H1 (cell line): ENCODE measurements at regions not wholly inside any gene's neighbourhood (a gene's known extent, or its start where the extent isn't known, plus 50 kb on each side); places are given as distances from the start of the nearest gene placed in this dataset.
A peak's percentile ranks its signal among the peaks of the same experiment; 100 is the strongest.
"Not testable (repeated sequence)": the region's sequence is repeated elsewhere in the genome, so short reads cannot be mapped to it uniquely, and the experiment has no call there.

Source experiments
- CTCF ChIA-PET: fragments of 300-600 bp; sonication (Branson Sonifier 250); formaldehyde crosslinking; loops from one replicate; lab custom pipeline; 2021; ENCODE audit not compliant: partially characterized antibody; lab: Charles Lee
- POLR2A ChIA-PET: fragments of 300-600 bp; sonication (Branson Sonifier 250); formaldehyde crosslinking; loops from one replicate; lab custom pipeline; 2021; ENCODE audit warnings: inconsistent platforms; ENCODE audit not compliant: partially characterized antibody; lab: Charles Lee
- DNase-seq, 2 experiments: peaks; one replicate each; pipeline versions ENCODE4 v3.0.0 to v3.0.0-alpha.2; 2010 to 2022; ENCODE audit warnings: low spot score in 2 of 2, low read depth in 1 of 2, mixed read lengths in 1 of 2
- FAIRE-seq: peaks from 2 replicates; lab custom pipeline; 2011; peaks lifted over from hg19 to GRCh38; lab: Jason Lieb, UNC
- H2AFZ ChIP-seq: 2 replicates; pipeline ENCODE4 v1.8.1; 2012; ENCODE audit warnings: low read length, inconsistent platforms
- H2AK5ac ChIP-seq: 2 replicates; pipeline ENCODE4 v1.6.1; 2013; ENCODE audit warnings: low read depth, low read length
- H2BK120ac ChIP-seq: replicated peaks from 2 replicates; pipeline ENCODE3; 2013; ENCODE audit warnings: low read depth, low read length, inconsistent platforms
- H2BK12ac ChIP-seq: 2 replicates; pipeline ENCODE4 v1.6.1; 2013; ENCODE audit warnings: low read depth, low read length
- H2BK15ac ChIP-seq: 2 replicates; pipeline ENCODE4 v1.6.1; 2013; ENCODE audit warnings: low read length
- H2BK20ac ChIP-seq: 2 replicates; pipeline ENCODE4 v1.6.1; 2013; ENCODE audit warnings: low read length
- H2BK5ac ChIP-seq: 2 replicates; pipeline ENCODE4 v1.6.1; 2013; ENCODE audit warnings: low read depth, low read length
- H3K14ac ChIP-seq: 2 replicates; pipeline ENCODE4 v1.6.1; 2013; ENCODE audit warnings: inconsistent platforms; ENCODE audit not compliant: insufficient read length
- H3K18ac ChIP-seq: 2 replicates; pipeline ENCODE4 v1.6.1; 2013; ENCODE audit warnings: low read length; ENCODE audit errors: extremely low read depth
- H3K23ac ChIP-seq: 2 replicates; pipeline ENCODE4 v1.6.1; 2013; ENCODE audit warnings: inconsistent platforms; ENCODE audit not compliant: insufficient read length
- H3K23me2 ChIP-seq: 2 replicates; pipeline ENCODE4 v1.6.1; 2013; ENCODE audit warnings: low read depth, low read length
- H3K27ac ChIP-seq: 2 replicates; pipeline ENCODE4 v1.6.1; 2011; ENCODE audit warnings: low read depth, low read length, inconsistent platforms
- H3K27me3 ChIP-seq, 4 experiments: replicated peaks in 1 of 4; 1 replicate in 1 of 4; 2 replicates in 3 of 4; pipeline versions ENCODE4 v1.6.1 to v1.8.1; 2011 to 2013; ENCODE audit warnings: low read length in 3 of 4, mild to moderate bottlenecking in 3 of 4, inconsistent platforms in 2 of 4, mixed read lengths in 2 of 4, moderate library complexity in 1 of 4; ENCODE audit not compliant: control insufficient read depth in 3 of 4, insufficient read depth in 3 of 4; ENCODE audit errors: extremely low read depth in 1 of 4
- H3K36me3 ChIP-seq, 4 experiments: 2 replicates each; pipeline versions ENCODE4 v1.6.1 to v1.8.1; 2011 to 2013; ENCODE audit warnings: mild to moderate bottlenecking in 4 of 4, low read length in 3 of 4, moderate library complexity in 2 of 4, control low read depth in 1 of 4, inconsistent platforms in 1 of 4; ENCODE audit not compliant: insufficient read depth in 4 of 4, control insufficient read depth in 2 of 4
- H3K4ac ChIP-seq: replicated peaks from 2 replicates; pipeline ENCODE3; 2013; ENCODE audit warnings: low read length, low read depth, mixed read lengths, inconsistent platforms; ENCODE audit not compliant: insufficient read length
- H3K4me1 ChIP-seq, 4 experiments: replicated peaks in 1 of 4; 1 replicate in 1 of 4; 2 replicates in 3 of 4; pipeline versions ENCODE4 v1.6.1 to v1.8.1; 2011 to 2013; ENCODE audit warnings: low read length in 3 of 4, inconsistent platforms in 2 of 4, mixed read lengths in 1 of 4; ENCODE audit not compliant: insufficient read depth in 4 of 4, control insufficient read depth in 3 of 4
- H3K4me2 ChIP-seq, 2 experiments: 2 replicates each; pipeline versions ENCODE4 v1.6.1 to v1.8.1; 2011 to 2013; ENCODE audit warnings: low read depth in 2 of 2, low read length in 2 of 2, control low read depth in 1 of 2, inconsistent platforms in 1 of 2, mild to moderate bottlenecking in 1 of 2; ENCODE audit not compliant: insufficient read depth in 1 of 2
- H3K4me3 ChIP-seq, 4 experiments: fragments of 200-600, 300-600 bp in 1 of 4; sonication (generic), shearing (Covaris generic), sonication (Bioruptor Twin) in 1 of 4; 2 replicates each; pipeline versions ENCODE4 v1.5.1 to v1.8.1; 2011 to 2016; ENCODE audit warnings: low read length in 4 of 4, low read depth in 3 of 4, control low read depth in 2 of 4, inconsistent platforms in 2 of 4, mild to moderate bottlenecking in 2 of 4, mixed read lengths in 1 of 4, moderate library complexity in 1 of 4; ENCODE audit not compliant: insufficient read depth in 2 of 4; ENCODE audit errors: extremely low read depth in 1 of 4
- H3K56ac ChIP-seq: replicated peaks from 2 replicates; pipeline ENCODE3; 2013; ENCODE audit warnings: low read depth, mild to moderate bottlenecking, mixed read lengths, low read length, inconsistent platforms; ENCODE audit not compliant: insufficient read length
- H3K79me1 ChIP-seq: 2 replicates; pipeline ENCODE4 v1.6.1; 2013; ENCODE audit warnings: low read depth, low read length, control low read depth
- H3K79me2 ChIP-seq, 2 experiments: 2 replicates each; pipeline versions ENCODE4 v1.6.1 to v1.8.1; 2012 to 2013; ENCODE audit warnings: low read length in 2 of 2, mild to moderate bottlenecking in 2 of 2, inconsistent platforms in 1 of 2; ENCODE audit not compliant: insufficient read depth in 2 of 2, control insufficient read depth in 1 of 2
- H3K9ac ChIP-seq, 4 experiments: replicated peaks in 1 of 4; 1 replicate in 1 of 4; 2 replicates in 3 of 4; pipeline versions ENCODE4 v1.6.1 to v1.8.1; 2011 to 2013; ENCODE audit warnings: low read depth in 3 of 4, low read length in 3 of 4, control low read depth in 2 of 4, mild to moderate bottlenecking in 2 of 4, moderate library complexity in 2 of 4, inconsistent platforms in 1 of 4; ENCODE audit errors: extremely low read depth in 1 of 4
- H3K9me3 ChIP-seq, 2 experiments: 2 replicates each; pipeline versions ENCODE4 v1.6.1 to v1.8.1; 2012 to 2013; ENCODE audit warnings: mild to moderate bottlenecking in 2 of 2, moderate library complexity in 2 of 2, control low read depth in 1 of 2, inconsistent platforms in 1 of 2, low read depth in 1 of 2, low read length in 1 of 2, mixed read lengths in 1 of 2; ENCODE audit not compliant: insufficient read depth in 2 of 2
- H4K20me1 ChIP-seq, 2 experiments: replicated peaks in 1 of 2; 2 replicates each; pipeline versions ENCODE3 to v1.8.1; 2011 to 2013; ENCODE audit warnings: inconsistent platforms in 2 of 2, low read length in 2 of 2, mild to moderate bottlenecking in 1 of 2; ENCODE audit not compliant: insufficient read depth in 2 of 2, control insufficient read depth in 1 of 2
- H4K5ac ChIP-seq: 2 replicates; pipeline ENCODE4 v1.6.1; 2013; ENCODE audit warnings: low read length, low read depth, mixed read lengths, inconsistent platforms; ENCODE audit not compliant: insufficient read length
- H4K8ac ChIP-seq: 2 replicates; pipeline ENCODE4 v1.8.0; 2013; ENCODE audit warnings: mild to moderate bottlenecking, moderate library complexity, low read length, inconsistent platforms; ENCODE audit not compliant: insufficient read depth; ENCODE audit errors: extremely low read depth
- H4K91ac ChIP-seq: replicated peaks from 2 replicates; pipeline ENCODE3; 2013; ENCODE audit warnings: low read length, mixed read lengths, inconsistent platforms; ENCODE audit not compliant: insufficient read length
- SIX5 ChIP-seq: IDR thresholded peaks from 2 replicates; pipeline ENCODE4 v1.6.1; 2011; ENCODE audit warnings: mild to moderate bottlenecking, low read depth, low read length
- WGBS, 2 experiments: shearing (Covaris generic) in 1 of 2; methylation state at CpG; one replicate each; pipeline versions ENCODE4 v1.1.6 to v1.1.7; 2013 to 2015; ENCODE audit warnings: low lambda C conversion rate in 2 of 2, mixed read lengths in 2 of 2, inconsistent platforms in 1 of 2, low coverage in 1 of 2, missing lambda C conversion rate in 1 of 2; ENCODE audit not compliant: insufficient replicate concordance in 2 of 2, insufficient coverage in 1 of 2, insufficient read length in 1 of 2; ENCODE audit errors: extremely low coverage in 1 of 2, missing lambda C conversion rate in 1 of 2; 5-methylcytosine and 5-hydroxymethylcytosine counted together

DNA sequence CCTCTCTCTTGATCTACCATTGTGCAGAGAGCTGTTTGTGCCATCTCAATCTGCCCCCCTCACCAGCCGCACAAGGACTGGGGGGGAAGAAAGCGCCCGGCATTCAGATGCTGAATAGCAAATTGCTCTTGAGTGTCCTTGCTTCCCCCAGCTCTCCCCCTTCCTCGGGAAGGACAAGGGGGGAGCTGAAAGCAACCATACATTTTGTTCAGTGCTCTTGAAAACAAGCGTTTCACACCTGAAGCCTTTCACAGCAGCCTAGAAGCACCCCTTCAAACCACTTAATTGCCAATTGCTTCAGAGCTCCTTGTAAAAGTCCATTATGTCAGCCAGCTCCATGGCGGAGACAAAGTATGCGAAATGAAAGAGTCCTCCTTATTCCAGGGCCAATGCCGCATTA, 540.1 kb downstream of the NR2F2 start (continued):
- TF ChIP-seq SIX5, result no peak
- TF ChIP-seq, all 59 proteins: peak for 0

DNA sequence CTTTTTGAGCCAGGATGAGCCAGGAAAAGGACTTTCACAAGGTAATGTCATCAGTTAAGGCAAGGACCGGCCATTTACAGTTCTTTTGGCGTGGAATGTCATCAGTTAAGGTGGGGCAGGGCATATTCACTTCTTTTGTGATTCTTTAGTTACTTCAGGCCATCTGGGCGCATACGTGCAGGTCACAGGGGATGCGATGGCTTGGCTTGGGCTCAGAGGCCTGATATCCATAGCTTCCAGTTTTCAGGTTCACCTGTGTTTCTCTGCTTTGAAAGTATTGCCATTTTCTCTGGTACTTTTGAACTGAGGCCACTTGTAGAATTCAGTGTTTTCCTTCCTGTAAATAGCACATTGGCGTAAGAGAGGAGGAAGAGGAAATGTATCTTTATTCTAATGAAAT, 546.9 kb downstream of the NR2F2 start:
- not testable (repeated sequence) for DNase-seq, H2AFZ ChIP-seq, H2BK15ac ChIP-seq, H3K4ac ChIP-seq, H3K79me1 ChIP-seq, H3K36me3 ChIP-seq, H3K27ac ChIP-seq, H3K9me3 ChIP-seq, H3K18ac ChIP-seq, H3K79me2 ChIP-seq, H4K8ac ChIP-seq, H3K14ac ChIP-seq, H3K4me1 ChIP-seq, H3K4me3 ChIP-seq, FAIRE-seq, H3K23me2 ChIP-seq, H3K23ac ChIP-seq, H3K9ac ChIP-seq, H2AK5ac ChIP-seq, H4K5ac ChIP-seq, H2BK120ac ChIP-seq, H3K27me3 ChIP-seq, H3K56ac ChIP-seq, H3K4me2 ChIP-seq, H2BK12ac ChIP-seq, H4K20me1 ChIP-seq, H4K91ac ChIP-seq, H2BK20ac ChIP-seq
- CTCF ChIA-PET, result interaction anchor here (1.1 kb wide), 1 partner anchor 182 kb away, joined by 3 read pairs; no protein-coding TSS in a partner anchor
- H2BK5ac ChIP-seq, result peak overlapping the region; percentile 89; the same call in 1 of the 2 replicates
- POLR2A ChIA-PET, result interaction anchor here (1.4 kb wide), 1 partner anchor 9 kb away, joined by 3 read pairs; no protein-coding TSS in a partner anchor
- WGBS, 2 experiments, result 90% methylated on average over 6 of the region's 6 CpGs; no CpG with 5 or more reads in 1 of the 2 experiments
